ENCODE measurements at regions not wholly inside any gene's neighbourhood (a gene's known extent, or its start where the extent isn't known, plus 50 kb on each side); places are given as distances from the start of the nearest gene placed in this dataset.

DNA sequence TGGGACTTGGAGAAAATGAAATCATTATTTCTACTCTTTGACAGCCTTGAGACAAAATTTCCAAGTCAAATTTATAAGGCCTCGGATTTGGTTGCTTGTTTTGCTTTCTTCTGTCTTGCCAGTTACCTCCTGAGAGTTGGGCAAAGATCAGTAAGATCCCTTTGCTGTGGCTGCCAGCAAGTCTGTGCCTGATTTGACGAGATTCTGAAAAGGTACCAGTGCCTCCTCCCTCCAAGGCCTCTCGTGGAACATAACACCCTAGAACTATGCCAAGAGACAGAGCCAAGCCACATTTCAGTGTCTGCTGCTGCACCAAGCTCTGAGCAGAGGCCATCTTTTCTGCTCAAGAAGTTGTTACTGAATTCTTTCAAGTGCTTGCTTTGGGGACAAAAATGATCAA, 61.0 kb downstream of the GTPBP8 start:
- no peak for DNase-seq

DNA sequence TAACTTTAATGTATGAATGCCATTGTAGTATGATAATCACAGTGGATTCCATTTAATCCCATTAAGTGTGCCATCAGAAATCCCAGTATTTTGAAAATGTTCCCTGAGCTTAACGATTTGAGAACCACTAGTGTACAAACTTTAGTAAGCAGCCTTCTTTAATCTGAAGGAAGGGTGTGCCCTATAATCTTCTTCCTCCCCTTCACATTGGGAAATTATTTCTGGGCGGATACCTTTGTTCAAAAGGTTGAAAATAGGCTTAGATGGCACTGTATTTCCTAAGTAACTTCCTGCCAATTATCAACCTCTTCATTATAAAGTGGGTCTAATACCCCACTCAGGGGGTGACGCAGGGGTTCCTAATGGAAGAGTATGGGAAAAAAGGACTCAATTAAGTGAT, 62.4 kb downstream of the GTPBP8 start:
- no peak for DNase-seq

DNA sequence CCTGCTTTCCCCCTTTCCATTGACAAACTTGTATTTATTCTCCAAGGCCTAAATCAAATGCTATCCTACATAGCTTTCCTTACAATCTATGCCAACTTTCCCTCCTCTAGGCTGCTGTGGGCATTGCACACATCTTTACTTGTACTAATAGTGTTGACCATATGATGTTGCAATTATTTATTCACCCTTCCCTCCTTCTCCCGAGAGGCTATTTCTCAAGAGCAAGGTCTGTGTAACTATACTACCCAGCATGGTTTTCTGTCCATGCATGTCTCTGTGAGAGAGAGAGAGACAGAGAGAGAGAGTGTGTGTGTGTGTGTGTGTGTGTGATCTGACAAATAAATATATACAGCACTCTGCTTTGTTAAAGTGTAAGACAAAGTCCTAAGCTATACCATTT, 63.8 kb downstream of the GTPBP8 start:
- DNase-seq, result no peak

DNA sequence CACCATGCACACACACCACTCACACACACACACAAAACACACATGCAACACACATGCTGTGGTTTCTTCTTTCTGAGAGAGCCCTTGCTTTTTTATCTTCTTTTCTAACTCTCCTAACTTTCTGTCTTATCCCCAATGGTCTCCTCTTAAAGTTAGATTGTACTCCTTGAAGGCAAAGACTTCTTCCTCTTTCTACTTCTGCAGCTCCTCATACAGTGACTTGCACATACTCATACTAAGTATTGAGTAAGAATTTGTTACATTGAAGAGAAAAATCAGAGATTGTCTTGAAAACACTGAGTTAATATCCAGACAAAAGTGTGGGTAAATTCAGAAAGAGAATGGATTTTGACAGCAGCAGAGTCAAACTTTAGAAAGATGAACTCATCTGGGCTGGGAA, 64.4 kb downstream of the GTPBP8 start:
- DNase-seq, result no peak

DNA sequence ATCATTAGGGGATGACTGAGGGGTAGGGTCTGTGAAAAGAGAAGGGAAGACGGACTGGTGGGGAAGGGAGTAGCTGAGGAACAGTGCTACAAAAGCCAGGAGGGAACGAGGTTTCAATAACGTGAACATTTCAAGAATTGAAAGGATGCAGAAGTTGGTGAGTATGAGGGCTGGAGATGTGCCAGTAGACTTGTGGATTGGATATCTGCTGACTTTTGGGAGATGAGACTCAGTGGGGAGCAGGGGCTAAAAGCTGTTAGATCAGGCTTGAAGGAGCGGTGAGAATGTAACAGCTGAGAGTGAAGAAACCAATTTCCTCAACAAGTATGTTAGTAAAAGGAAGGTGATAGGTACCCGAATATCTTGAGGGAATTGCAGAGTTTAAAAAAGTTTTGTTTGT, 65.2 kb downstream of the GTPBP8 start:
- DNase-seq, result no peak

GRCh38 chr3:113057117-113057516, 66.3 kb downstream of the GTPBP8 start:
- no peak for DNase-seq

- DNase-seq, result no peak
These were observed 67.4 kb downstream of the GTPBP8 start for GRCh38 chr3:113058188-113058587.

GRCh38 chr3:113062705-113063104, 71.9 kb downstream of the GTPBP8 start:
- no peak for DNase-seq

DNA sequence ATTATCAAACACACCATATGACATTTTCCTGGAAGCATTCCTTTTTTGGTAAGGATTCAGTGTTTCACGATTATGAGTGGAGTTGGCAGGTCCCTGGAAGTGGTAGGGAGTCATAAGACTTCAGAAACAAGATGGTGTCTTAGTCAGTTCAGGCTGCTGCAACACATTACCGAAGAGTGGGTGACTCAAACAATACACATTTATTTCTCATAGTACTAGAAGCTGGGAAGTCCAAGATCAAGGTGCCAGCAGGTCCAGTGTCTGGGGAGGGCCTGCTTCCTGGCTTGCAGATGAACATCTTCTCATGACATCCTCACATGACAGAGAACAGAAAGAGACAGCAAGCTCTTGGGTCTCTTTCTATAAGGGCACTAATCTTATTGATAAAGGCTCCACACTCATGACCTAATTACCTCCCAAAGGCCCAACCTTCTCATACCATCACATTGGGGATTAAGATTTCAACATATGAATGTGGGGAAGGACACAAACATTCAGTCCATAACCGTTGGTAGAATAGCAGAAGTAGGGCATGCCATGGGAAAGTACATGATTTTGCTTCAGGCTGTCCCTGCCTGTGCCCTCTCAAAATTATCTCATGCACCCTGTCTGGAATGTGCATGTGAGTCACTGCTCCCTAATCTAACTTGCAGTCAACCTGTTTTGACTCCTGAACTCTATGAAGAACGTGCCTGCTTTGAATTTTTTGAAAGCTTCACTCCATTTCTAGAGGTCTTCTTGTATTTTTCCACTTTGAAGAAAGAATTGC, 72.5 kb downstream of the GTPBP8 start:
- DNase-seq, result no peak

GRCh38 chr3:113064183-113064582, 73.4 kb downstream of the GTPBP8 start:
- DNase-seq, result no peak

DNA sequence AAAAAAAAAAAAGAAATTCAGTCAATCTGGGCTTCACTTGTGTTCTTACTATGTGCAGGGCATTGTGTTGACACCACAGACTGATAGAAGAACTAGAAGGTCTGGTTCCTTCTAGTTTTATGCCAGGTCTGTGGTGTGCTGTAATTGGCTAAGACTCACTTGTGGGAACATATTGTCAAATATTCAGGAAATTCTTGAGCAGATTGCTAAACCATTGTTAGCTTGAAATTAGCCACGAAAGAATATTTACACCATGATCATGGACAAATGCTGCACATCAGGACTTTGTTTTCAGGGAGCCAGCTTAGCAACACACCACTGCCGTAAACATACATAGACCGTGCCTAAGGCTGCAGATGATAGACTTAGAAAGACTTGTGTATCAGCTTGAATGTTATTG, 74.6 kb downstream of the GTPBP8 start:
- no peak for DNase-seq

- DNase-seq, result no peak
These were observed 79.4 kb downstream of the GTPBP8 start for GRCh38 chr3:113070072-113070640.

DNA sequence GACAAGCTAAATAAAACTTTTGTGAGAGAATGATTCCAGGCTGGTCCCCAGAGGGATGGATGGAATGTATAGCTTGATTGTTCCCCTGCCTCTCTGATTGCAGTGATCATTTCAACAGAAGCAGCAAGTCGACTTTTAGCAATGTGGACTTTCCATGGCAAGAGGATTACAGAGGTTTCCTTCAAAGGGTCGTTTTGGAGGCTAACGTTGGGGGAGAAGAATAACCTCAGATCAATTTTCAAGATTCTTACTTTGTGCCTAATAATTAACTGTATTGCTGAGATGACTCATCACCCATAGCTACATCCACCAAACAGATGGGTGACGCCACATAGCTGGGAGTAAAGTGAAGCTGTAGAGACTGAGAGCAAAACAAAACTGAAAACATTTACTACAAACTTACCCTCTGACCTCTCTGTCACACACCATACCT, 79.9 kb downstream of the GTPBP8 start:
- DNase-seq, result no peak

DNA sequence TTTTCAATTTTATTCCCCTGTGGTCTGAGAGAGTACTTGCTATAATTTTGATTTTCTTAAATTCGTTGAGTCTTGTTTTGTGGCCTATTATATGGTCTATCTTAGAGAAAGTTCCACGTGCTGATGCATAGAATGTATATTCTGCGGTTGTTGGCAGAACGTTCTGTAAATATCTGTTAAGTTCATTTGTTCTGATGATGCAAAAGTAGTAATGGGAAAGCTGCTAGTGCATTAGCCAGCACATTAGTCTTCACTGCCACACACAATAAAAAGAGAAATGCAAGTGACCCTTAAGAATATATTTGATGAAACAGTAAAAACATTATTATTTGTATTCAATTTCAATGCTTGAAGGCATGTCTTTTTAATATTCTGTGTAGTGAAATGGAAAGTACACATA, 84.8 kb downstream of the GTPBP8 start:
- DNase-seq, result no peak

GRCh38 chr3:113079218-113079961, 88.6 kb downstream of the GTPBP8 start:
- DNase-seq, result no peak

DNA sequence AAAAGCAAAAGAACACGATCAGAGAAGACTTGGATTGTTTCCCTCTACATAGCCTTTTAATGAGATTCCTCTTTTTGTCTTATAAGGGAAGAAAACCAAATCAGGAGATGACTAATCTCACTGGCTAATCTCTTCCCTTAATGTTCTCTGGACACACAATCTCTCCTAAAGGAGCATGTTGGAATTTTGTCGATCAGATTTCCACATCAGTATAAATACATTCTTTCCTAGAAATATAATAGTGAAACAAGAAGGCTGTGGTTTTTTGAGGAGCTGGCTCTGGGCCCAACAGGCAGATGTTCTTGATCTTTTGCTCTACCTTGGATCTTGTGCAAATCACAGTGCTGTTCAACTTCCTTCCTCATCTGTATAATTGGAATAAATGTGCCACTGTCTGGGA, 94.0 kb downstream of the GTPBP8 start:
- no peak for DNase-seq

DNA sequence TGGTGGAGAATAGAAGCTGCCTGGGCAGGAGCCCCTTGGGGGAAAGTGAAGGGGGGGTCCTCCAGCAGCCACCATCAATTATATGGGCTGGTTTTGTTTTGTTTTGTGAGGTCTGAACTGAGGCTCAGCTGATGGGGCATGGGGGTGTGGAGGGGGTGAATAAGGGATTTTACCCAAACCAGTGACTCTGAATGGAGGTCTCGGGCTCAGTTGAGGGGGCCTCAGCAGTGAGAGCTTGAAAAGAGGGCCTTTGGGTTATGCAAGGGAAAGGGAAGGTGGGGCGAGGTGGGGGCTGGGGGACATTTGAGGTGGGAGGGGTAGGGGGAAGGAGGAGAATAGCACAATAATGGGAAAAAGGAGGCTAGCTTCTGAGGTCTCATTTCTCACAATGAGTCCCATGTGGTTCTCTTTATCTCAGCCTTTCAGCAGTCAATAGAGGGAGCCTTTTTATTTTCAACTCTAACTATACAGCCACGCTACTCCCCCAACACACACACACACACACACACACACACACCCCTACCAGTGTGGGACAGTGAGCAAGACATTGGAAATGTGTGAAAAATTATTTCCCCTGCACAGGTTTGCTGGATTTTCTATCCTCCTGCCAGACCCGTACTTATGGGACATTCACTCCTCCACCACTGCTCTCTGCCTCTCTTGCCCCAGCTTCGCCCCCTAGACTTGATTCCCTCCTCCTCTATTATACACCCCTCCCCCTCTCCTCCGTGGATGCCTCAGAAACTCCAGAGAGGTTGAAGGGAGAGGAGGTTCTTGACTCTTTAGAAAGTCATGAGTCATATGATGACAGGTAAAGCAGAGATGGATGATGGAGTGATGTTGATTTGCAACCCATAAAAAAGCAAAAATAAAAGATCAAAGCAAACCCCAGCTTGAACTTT, 96.0 kb downstream of the GTPBP8 start:
- no peak for DNase-seq

DNA sequence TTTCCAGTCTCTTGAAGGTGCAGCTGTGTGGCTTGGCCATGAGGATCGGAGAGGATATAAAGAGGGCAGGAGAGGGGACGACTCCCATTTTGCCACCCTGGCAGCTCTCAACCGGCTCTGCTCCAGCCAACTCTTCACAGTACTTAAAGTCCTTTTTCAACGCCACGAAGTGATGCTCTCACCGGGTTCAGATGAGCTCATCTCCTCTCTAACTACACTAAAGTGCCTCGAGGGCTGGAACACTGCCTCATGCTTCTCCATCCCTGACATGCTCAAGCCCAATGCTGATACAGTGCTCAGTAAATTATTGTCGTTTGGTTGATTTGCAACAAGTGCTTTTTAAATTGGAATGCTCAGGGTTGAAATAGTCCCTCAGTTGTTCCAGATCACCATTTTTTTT, 97.8 kb downstream of the GTPBP8 start:
- DNase-seq, result no peak

DNA sequence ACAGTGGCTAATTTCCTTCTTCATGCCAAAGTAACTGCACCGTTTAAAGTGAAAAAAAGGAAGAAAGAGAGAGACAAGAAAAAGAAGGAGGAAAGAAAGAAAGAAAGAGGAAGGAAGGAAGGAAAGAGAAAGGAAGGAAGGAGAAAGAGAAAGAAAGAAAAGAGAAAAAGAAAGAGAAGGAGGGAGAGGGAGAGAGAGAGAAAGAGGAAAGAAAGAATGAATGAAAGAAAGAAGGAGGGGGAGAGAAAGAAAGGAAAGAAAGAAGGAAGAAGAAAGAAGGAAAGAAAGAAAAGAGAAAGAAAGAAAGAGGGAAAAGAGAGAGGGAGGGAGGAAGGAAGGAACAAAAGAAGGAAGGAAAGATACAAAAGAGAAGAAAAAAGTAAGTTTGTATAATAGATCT, 100.6 kb downstream of the GTPBP8 start:
- no peak for DNase-seq

DNA sequence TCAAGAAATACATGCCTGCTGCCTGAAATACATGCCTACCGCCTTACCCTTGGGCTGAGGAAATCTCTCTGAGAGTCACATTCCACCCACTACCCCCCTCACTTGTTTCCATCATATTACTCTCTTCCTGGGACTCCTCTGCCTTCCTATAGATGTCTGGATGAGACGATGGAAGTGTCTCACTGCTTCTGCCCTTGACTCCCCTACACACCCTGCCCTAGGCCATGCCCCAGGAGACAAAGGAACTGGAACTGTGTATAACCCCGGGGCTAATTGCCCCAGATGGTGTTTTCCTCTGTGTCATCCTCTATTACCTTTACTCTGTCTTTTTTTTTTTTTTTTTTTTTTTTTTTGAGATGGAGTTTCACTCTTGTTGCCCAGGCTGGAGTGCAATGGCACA, 102.0 kb downstream of the GTPBP8 start:
- no peak for DNase-seq

GRCh38 chr3:113094337-113095221, 103.8 kb downstream of the GTPBP8 start:
- no peak for DNase-seq

Measured in SHP77 treated with DMSO at 0.1 percent for 48 hours (cell line).